LNCAP (cell line): ENCODE measurements at regions not wholly inside any gene's neighbourhood (a gene's known extent, or its start where the extent isn't known, plus 50 kb on each side); places are given as distances from the start of the nearest gene placed in this dataset.

Experiments
- CTCF ChIP-seq: fragments of 450-650 bp; IDR thresholded peaks from 2 replicates; pipeline ENCODE4 v1.5.1; 2017; ENCODE audit warnings: mild to moderate bottlenecking

GRCh38 chr22:27075028-27075678, 417.8 kb downstream of the MIAT start:
- TF ChIP-seq CTCF, result no peak

GRCh38 chr22:27075891-27076290, 418.5 kb downstream of the MIAT start:
- no peak for TF ChIP-seq CTCF

GRCh38 chr22:27080036-27080578, 422.7 kb downstream of the MIAT start:
- TF ChIP-seq CTCF, result no peak

- no peak for TF ChIP-seq CTCF
Observed at GRCh38 chr22:27080863-27081262, 423.5 kb downstream of the MIAT start.

GRCh38 chr22:27083610-27084009, 426.2 kb downstream of the MIAT start:
- TF ChIP-seq CTCF, result no peak

- TF ChIP-seq CTCF, result no peak
Observed at GRCh38 chr22:27084130-27084529, 426.7 kb downstream of the MIAT start.

- no peak for TF ChIP-seq CTCF
Observed at GRCh38 chr22:27086080-27087044, 429.0 kb downstream of the MIAT start.
